ENCODE measurements at regions not wholly inside any gene's neighbourhood (a gene's known extent, or its start where the extent isn't known, plus 50 kb on each side); places are given as distances from the start of the nearest gene placed in this dataset.
A peak's percentile ranks its signal among the peaks of the same experiment; 100 is the strongest.

DNA sequence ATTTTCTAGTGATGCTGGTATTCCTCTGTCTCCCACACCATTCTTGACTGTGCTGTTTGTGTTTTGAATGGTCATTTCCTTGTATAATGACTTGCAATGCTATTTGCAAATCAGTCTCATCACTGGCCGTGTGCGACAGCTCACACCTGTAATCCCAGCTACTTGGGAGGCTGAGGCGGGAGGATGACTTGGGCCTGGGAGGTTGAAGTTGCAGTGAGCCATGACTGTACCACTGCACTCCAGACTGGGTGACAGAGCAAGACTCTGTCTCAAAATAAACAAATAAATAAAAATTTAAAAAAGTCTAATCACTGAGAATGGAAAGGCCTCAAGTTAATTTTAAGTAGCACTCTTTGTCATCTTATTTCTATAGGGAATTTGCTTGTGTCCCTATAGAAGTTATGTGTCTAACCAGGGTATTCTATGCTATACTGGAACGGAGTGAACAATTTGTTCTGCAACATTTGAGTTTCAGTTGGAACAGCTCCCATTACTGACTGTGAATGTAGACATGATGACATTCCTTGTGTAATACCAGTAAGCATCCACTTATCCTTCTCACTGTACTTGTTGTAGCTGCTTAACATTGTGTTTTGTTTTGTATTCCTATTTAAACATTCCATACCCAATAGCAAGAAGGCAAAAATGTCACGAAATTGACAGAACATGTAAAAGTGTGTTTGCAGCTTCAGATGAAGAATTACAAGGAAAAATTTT lies 126.3 kb downstream of the MGST1 start:
- DNase-seq (ENCODE audit: low read depth) = peak; percentile 71
- TF ChIP-seq, protein P1, sequence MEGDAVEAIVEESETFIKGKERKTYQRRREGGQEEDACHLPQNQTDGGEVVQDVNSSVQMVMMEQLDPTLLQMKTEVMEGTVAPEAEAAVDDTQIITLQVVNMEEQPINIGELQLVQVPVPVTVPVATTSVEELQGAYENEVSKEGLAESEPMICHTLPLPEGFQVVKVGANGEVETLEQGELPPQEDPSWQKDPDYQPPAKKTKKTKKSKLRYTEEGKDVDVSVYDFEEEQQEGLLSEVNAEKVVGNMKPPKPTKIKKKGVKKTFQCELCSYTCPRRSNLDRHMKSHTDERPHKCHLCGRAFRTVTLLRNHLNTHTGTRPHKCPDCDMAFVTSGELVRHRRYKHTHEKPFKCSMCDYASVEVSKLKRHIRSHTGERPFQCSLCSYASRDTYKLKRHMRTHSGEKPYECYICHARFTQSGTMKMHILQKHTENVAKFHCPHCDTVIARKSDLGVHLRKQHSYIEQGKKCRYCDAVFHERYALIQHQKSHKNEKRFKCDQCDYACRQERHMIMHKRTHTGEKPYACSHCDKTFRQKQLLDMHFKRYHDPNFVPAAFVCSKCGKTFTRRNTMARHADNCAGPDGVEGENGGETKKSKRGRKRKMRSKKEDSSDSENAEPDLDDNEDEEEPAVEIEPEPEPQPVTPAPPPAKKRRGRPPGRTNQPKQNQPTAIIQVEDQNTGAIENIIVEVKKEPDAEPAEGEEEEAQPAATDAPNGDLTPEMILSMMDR (conservative IDR thresholded peaks at IDR 0.05; ENCODE audit: control insufficient read depth, insufficient read depth, low read depth, low read length) = peak; percentile 9

DNA sequence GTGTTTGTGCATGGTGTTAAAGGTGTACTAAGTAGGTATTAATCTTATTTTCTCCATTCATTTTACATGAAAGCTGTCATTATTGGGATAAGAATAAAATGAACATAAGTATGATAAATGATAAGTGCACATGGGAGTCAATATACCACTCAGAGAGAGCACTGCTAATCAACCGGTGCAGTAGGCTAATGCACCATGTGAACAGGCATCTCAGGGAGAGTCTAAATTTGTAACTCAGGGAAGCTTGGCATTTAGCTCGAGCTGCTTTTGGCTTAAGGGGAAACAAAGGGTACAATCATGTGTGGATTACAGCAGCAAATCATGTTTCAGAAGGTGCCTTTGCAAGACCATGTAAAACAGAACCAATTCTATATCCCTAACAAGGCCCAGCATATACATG lies 127.4 kb downstream of the MGST1 start:
- no peak overlapping the region for H3K4me3 ChIP-seq (ENCODE audit: control insufficient read depth, low read depth, low read length)
- TF ChIP-seq, protein P1 (conservative IDR thresholded peaks at IDR 0.05; ENCODE audit: control insufficient read depth, insufficient read depth, low read depth, low read length) = no peak
- DNase-seq (ENCODE audit: low read depth) = no peak

More for the DNA sequence above, 126.3 kb downstream of the MGST1 start:
- no peak overlapping the region for H3K4me3 ChIP-seq (ENCODE audit: control insufficient read depth, low read depth, low read length)

DNA sequence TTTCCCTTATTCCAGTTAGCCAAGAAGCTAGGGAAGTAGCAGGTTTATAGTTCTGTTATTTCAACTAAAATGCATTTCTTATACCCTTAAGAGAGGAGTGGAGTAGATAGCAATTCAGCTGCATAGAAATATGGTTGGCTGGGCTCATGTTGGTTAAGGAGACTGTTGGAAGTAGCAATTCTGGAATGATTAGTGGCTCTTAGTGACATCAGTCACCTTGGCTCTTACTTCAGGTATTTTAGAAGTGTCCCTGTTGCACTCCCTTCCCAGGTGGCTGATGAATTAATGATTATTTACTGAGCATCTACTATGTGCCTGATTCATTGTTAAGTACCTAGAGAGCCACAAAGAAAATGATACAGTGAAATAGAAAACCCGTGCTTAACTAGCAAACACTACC lies 128.1 kb downstream of the MGST1 start:
- H3K4me3 ChIP-seq (ENCODE audit: control insufficient read depth, low read depth, low read length) = no peak overlapping the region
- TF ChIP-seq, protein P1 (conservative IDR thresholded peaks at IDR 0.05; ENCODE audit: control insufficient read depth, insufficient read depth, low read depth, low read length) = no peak
- DNase-seq (ENCODE audit: low read depth) = no peak

DNA sequence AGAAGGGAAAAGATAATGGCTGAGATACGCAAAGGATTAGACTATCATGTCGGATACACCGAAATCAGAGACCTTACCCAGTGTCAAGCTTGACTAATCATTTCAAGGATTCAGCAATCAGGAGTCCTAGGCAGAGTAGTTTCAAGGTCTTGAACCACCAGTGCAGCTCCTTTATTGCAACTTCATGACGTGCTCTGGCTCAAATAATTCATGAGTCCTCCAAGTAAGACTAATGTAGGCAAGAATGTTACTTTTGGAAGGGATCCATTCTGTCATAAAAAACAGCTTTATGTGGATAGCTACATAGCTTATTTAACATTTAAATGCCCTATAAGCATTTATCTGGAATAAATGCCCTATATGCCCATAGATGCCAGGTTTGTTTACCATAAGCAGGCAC lies 123.2 kb downstream of the LMO3 start:
- TF ChIP-seq, protein P1 (conservative IDR thresholded peaks at IDR 0.05; ENCODE audit: control insufficient read depth, insufficient read depth, low read depth, low read length) = no peak
- no peak overlapping the region for H3K4me3 ChIP-seq (ENCODE audit: control insufficient read depth, low read depth, low read length)
- DNase-seq (ENCODE audit: low read depth) = peak; percentile 25

DNA sequence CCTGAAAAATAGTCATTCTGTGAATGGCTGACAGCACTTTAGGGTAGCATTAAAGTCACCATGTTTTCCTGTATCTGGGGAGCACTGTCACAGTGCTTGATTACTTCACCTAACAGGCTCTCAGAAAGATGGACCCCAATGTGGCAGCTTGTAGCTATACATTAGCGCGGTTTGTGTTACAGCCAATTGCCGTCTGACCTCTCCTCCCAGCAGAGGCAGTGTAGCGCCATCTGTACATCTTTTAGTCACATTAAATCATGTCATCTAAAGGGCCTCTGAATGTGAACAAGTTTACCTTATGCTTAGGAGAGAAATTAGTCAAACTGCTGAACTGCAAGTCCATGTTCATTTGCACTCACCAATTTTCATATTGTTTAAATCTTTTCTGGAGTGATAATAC lies 113.7 kb downstream of the LMO3 start:
- no peak for DNase-seq (ENCODE audit: low read depth)
- H3K4me3 ChIP-seq (ENCODE audit: control insufficient read depth, low read depth, low read length) = no peak overlapping the region
- TF ChIP-seq, protein P1 (conservative IDR thresholded peaks at IDR 0.05; ENCODE audit: control insufficient read depth, insufficient read depth, low read depth, low read length) = no peak

DNA sequence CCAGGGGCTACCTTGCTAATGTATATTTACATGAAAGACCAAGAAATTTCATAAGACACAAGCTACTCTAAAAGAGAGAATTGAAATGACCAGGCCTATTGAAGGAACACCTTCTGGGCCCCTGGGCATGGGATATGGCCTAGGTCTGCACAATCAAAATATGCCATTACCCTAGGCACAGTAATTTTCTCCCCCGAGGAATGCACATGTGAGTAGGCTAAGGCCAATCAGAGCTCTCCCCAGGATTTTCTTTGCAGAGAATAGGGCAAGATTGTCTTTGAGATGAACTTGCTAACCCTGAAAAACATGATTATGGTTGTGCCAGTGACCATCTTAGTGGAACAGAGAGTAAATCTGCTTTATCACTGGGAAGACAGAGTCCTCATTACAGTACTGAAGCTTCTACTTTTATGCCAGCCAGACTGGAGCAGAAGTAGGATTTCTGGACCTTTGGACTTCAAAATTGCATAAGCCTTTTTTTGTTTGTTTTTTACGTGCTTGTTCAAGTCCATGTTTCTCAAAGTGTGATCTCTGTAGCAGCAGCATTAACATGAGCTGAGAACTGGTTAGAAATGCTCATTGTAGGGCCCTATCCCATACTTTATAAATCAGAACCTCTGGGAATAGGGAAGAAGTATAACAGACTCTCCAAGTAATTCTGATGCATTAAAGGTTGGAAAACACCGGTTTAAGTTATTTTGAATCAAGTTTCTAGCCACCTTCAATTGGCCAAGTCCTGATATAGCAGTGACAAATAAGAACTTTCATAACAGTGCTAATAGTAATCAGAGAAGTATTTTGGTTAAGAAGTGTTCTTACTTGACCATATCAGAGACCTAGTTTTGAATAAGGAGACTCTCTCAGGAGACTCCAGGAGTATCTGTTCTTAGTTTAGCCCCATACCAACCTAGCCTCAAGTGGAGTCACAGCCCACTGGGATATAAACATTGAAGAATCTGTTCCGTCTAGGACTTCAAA lies 112.9 kb downstream of the LMO3 start:
- TF ChIP-seq, protein P1 (conservative IDR thresholded peaks at IDR 0.05; ENCODE audit: control insufficient read depth, insufficient read depth, low read depth, low read length) = no peak
- H3K4me3 ChIP-seq (ENCODE audit: control insufficient read depth, low read depth, low read length) = no peak overlapping the region
- no peak for DNase-seq (ENCODE audit: low read depth)
